Glomerular visceral epithelial cell (primary cell): ENCODE measurements at regions not wholly inside any gene's neighbourhood (a gene's known extent, or its start where the extent isn't known, plus 50 kb on each side); places are given as distances from the start of the nearest gene placed in this dataset.

Source experiments
- DNase-seq: peaks from one replicate; pipeline ENCODE4 v3.0.0-alpha.2; 2016; ENCODE audit errors: extremely low spot score

GRCh38 chr12:3991798-3992580 lies 118.8 kb upstream of the PARP11 start:
- DNase-seq, result no peak

- no peak for DNase-seq
Measured at GRCh38 chr12:3990501-3991280, 117.5 kb upstream of the PARP11 start.

- no peak for DNase-seq
Measured at GRCh38 chr12:3989218-3989550, 116.0 kb upstream of the PARP11 start.

GRCh38 chr12:3988519-3989217 lies 115.5 kb upstream of the PARP11 start:
- no peak for DNase-seq

GRCh38 chr12:3987571-3987970 lies 114.4 kb upstream of the PARP11 start:
- DNase-seq, result no peak

GRCh38 chr12:3980504-3981272 lies 107.5 kb upstream of the PARP11 start:
- DNase-seq, result no peak

GRCh38 chr12:3977621-3978020 lies 104.4 kb upstream of the PARP11 start:
- DNase-seq, result no peak

- DNase-seq, result no peak
Measured at GRCh38 chr12:3976351-3976938, 103.2 kb upstream of the PARP11 start.

GRCh38 chr12:3975652-3976051 lies 102.5 kb upstream of the PARP11 start:
- DNase-seq, result no peak

- DNase-seq, result no peak
Measured at GRCh38 chr12:3974883-3975282, 101.7 kb upstream of the PARP11 start.

- DNase-seq, result no peak
Measured at GRCh38 chr12:3973973-3974644, 100.9 kb upstream of the PARP11 start.

- no peak for DNase-seq
Measured at GRCh38 chr12:3973269-3973884, 100.2 kb upstream of the PARP11 start.

- DNase-seq, result no peak
Measured at GRCh38 chr12:3972576-3972975, 99.4 kb upstream of the PARP11 start.

GRCh38 chr12:3968523-3968922 lies 95.3 kb upstream of the PARP11 start:
- no peak for DNase-seq

GRCh38 chr12:3967556-3968160 lies 94.5 kb upstream of the PARP11 start:
- no peak for DNase-seq

- no peak for DNase-seq
Measured at GRCh38 chr12:3966376-3966775, 93.2 kb upstream of the PARP11 start.

GRCh38 chr12:3965046-3965445 lies 91.8 kb upstream of the PARP11 start:
- DNase-seq, result no peak

- no peak for DNase-seq
Measured at GRCh38 chr12:3964439-3964838, 91.2 kb upstream of the PARP11 start.

GRCh38 chr12:3962631-3963483 lies 89.7 kb upstream of the PARP11 start:
- no peak for DNase-seq
